ENCODE measurements at regions not wholly inside any gene's neighbourhood (a gene's known extent, or its start where the extent isn't known, plus 50 kb on each side); places are given as distances from the start of the nearest gene placed in this dataset.

DNA sequence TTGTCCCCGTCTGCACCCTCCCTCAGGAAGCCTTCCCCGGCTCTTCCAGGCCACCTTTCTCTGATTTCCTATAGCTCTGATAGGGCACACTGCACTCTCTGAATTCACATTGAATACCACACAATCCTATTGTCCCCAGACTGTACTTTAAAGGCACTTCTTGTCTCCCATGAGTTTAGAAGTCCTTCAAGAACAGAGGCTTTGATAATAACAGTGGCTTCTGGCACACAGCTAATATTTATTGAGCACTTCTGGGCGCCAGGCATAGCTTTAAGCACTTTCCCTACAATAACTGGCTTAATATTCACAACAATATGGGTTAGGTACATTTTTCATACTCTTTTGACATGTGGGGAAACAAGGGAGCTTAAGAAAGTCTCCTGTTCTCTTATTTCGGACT is 169.7 kb upstream of the IRX6 start:
- TF ChIP-seq, protein P1, sequence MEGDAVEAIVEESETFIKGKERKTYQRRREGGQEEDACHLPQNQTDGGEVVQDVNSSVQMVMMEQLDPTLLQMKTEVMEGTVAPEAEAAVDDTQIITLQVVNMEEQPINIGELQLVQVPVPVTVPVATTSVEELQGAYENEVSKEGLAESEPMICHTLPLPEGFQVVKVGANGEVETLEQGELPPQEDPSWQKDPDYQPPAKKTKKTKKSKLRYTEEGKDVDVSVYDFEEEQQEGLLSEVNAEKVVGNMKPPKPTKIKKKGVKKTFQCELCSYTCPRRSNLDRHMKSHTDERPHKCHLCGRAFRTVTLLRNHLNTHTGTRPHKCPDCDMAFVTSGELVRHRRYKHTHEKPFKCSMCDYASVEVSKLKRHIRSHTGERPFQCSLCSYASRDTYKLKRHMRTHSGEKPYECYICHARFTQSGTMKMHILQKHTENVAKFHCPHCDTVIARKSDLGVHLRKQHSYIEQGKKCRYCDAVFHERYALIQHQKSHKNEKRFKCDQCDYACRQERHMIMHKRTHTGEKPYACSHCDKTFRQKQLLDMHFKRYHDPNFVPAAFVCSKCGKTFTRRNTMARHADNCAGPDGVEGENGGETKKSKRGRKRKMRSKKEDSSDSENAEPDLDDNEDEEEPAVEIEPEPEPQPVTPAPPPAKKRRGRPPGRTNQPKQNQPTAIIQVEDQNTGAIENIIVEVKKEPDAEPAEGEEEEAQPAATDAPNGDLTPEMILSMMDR (IDR thresholded peaks at IDR 0.05): no peak
- no peak for TF ChIP-seq POLR2A (IDR thresholded peaks at IDR 0.05)

GRCh38 chr16:55154956-55155355 is 169.0 kb upstream of the IRX6 start:
- no peaks in the 10 kb centered on the region for H3K36me3 ChIP-seq
- H3K4me1 ChIP-seq: no peaks in the 10 kb centered on the region
- no peak overlapping the region for H3K4me3 ChIP-seq (replicated peaks in 1 of 3)
- DNase-seq: no peak
- H3K27me3 ChIP-seq: no peaks in the 10 kb centered on the region
- H3K9me3 ChIP-seq: no peaks in the 10 kb centered on the region
- no peak overlapping the region for H3K27ac ChIP-seq
- intact Hi-C loops (cut with DNase I): no loop called here
- TF ChIP-seq POLR2A (IDR thresholded peaks at IDR 0.05): no peak
- TF ChIP-seq, protein P1 (IDR thresholded peaks at IDR 0.05): no peak

More for the DNA sequence above, 169.7 kb upstream of the IRX6 start:
- WGBS, 2 donors: 70 to 71% methylated on average over 4 of the region's 4 CpGs
- no peaks in the 10 kb centered on the region for H3K27me3 ChIP-seq
- H3K36me3 ChIP-seq: no peaks in the 10 kb centered on the region
- H3K27ac ChIP-seq: no peak overlapping the region
- DNase-seq: no peak
- intact Hi-C loops (cut with DNase I): no loop called here
- H3K4me1 ChIP-seq: no peaks in the 10 kb centered on the region
- no peaks in the 10 kb centered on the region for H3K9me3 ChIP-seq
- no peak overlapping the region for H3K4me3 ChIP-seq (replicated peaks in 1 of 3)

GRCh38 chr16:55155815-55156214 is 168.2 kb upstream of the IRX6 start:
- H3K27me3 ChIP-seq: no peaks in the 10 kb centered on the region
- no peak overlapping the region for H3K4me3 ChIP-seq (replicated peaks in 1 of 3)
- DNase-seq: no peak
- no peaks in the 10 kb centered on the region for H3K4me1 ChIP-seq
- no peaks in the 10 kb centered on the region for H3K9me3 ChIP-seq
- intact Hi-C loops (cut with DNase I): no loop called here
- WGBS, 2 donors: 90 to 95% methylated on average over 9 of the region's 9 CpGs
- H3K36me3 ChIP-seq: no peaks in the 10 kb centered on the region
- TF ChIP-seq, protein P1 (IDR thresholded peaks at IDR 0.05): no peak
- no peak for TF ChIP-seq POLR2A (IDR thresholded peaks at IDR 0.05)
- no peak overlapping the region for H3K27ac ChIP-seq

DNA sequence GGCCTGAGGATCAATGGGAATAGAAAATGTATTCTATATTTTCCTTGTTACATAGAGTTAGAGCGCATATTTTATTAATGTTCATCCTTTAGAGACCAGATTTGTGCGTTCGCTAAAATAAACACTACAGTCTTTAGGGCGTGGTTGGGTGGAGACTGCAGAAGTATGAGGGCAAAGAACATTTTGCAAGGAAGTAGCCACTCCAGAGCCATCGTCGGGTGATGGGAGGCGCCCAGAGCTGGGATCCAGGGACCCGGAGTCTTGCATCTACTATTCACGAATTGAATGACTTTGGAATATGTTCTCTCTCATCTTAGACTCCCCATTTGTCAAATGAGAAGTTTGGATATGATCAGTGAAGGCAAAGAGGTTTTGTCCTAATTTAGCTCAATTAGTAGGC is 154.2 kb upstream of the IRX6 start:
- Histone ChIP-seq H3K4me1 (no peaks in the 10 kb centered on the region), H3K4me3 (replicated peaks in 1 of 3) (no peak overlapping the region), H3K9me3 (no peaks in the 10 kb centered on the region), H3K27me3 (no peaks in the 10 kb centered on the region), H3K36me3 (no peaks in the 10 kb centered on the region), H3K27ac (no peak overlapping the region)
- no peak for DNase-seq
- TF ChIP-seq, protein P1 (IDR thresholded peaks at IDR 0.05): no peak
- no peak for TF ChIP-seq POLR2A (IDR thresholded peaks at IDR 0.05)
- intact Hi-C loops (cut with DNase I): no loop called here
- 81 to 86% methylated on average over 9 of the region's 9 CpGs for WGBS, 2 donors

- no peak for DNase-seq
- no peaks in the 10 kb centered on the region for H3K4me1 ChIP-seq
- H3K27me3 ChIP-seq: no peaks in the 10 kb centered on the region
- no peaks in the 10 kb centered on the region for H3K9me3 ChIP-seq
- no peak overlapping the region for H3K27ac ChIP-seq
- TF ChIP-seq POLR2A (IDR thresholded peaks at IDR 0.05): no peak
- TF ChIP-seq, protein P1 (IDR thresholded peaks at IDR 0.05): no peak
- no peak overlapping the region for H3K4me3 ChIP-seq (replicated peaks in 1 of 3)
- H3K36me3 ChIP-seq: no peaks in the 10 kb centered on the region
- intact Hi-C loops (cut with DNase I): no loop called here
- 73 to 86% methylated on average over 2 of the region's 2 CpGs for WGBS, 2 donors
These were observed 152.8 kb upstream of the IRX6 start for GRCh38 chr16:55171241-55171640.
